RWPE1 (cell line): ENCODE measurements at regions not wholly inside any gene's neighbourhood (a gene's known extent, or its start where the extent isn't known, plus 50 kb on each side); places are given as distances from the start of the nearest gene placed in this dataset.

Source experiments
- CTCF ChIA-PET: fragments of 350-600 bp; sonication (Branson Sonifier 250); formaldehyde crosslinking; extraction: SDS; loops from one replicate; lab custom pipeline; 2021; lab: Yijun Ruan, JAX
- POLR2A ChIA-PET: fragments of 400-600 bp; formaldehyde crosslinking; extraction: SDS; loops from one replicate; lab custom pipeline; 2020; ENCODE audit warnings: antibody characterized with exemption; ENCODE audit not compliant: low non-redundant PET; lab: Yijun Ruan, JAX
- DNase-seq: peaks from one replicate; pipeline ENCODE4 v3.0.0; 2012; ENCODE audit warnings: low spot score
- H3K27ac ChIP-seq: fragments of 450-650 bp; 2 replicates; pipeline ENCODE4 v1.5.1; 2017
- CTCF ChIP-seq: fragments of 450-650 bp; conservative IDR thresholded peaks from 2 replicates; pipeline ENCODE4 v1.5.1; 2017; ENCODE audit warnings: low read depth, mild to moderate bottlenecking

- CTCF ChIA-PET: no interaction called here
- no peak overlapping the region for H3K27ac ChIP-seq
- no peak for DNase-seq
- no peak for TF ChIP-seq CTCF
- POLR2A ChIA-PET: no interaction called here
Observed at GRCh38 chr6:168214586-168215104, 104.9 kb downstream of the DACT2 start.

GRCh38 chr6:168213121-168213524, 106.5 kb downstream of the DACT2 start:
- DNase-seq: no peak
- POLR2A ChIA-PET: no interaction called here
- CTCF ChIA-PET: no interaction called here
- TF ChIP-seq CTCF: no peak
- no peak overlapping the region for H3K27ac ChIP-seq

- DNase-seq: no peak
- H3K27ac ChIP-seq: no peak overlapping the region
- ChIA-PET CTCF (no interaction called here), POLR2A (no interaction called here)
- no peak for TF ChIP-seq CTCF
Observed at GRCh38 chr6:168212362-168212761, 107.2 kb downstream of the DACT2 start.

- POLR2A ChIA-PET: no interaction called here
- TF ChIP-seq CTCF: no peak
- CTCF ChIA-PET: no interaction called here
- no peak overlapping the region for H3K27ac ChIP-seq
- no peak for DNase-seq
Observed at GRCh38 chr6:168211681-168212080, 107.9 kb downstream of the DACT2 start.

- ChIA-PET CTCF (no interaction called here), POLR2A (no interaction called here)
- no peak overlapping the region for H3K27ac ChIP-seq
- TF ChIP-seq CTCF: no peak
- DNase-seq: no peak
Observed at GRCh38 chr6:168210239-168211105, 109.1 kb downstream of the DACT2 start.

- no peak for TF ChIP-seq CTCF
- H3K27ac ChIP-seq: no peak overlapping the region
- DNase-seq: no peak
- ChIA-PET CTCF (no interaction called here), POLR2A (no interaction called here)
Observed at GRCh38 chr6:168209420-168209819, 110.2 kb downstream of the DACT2 start.
